Stimulated activated naive CD4-positive, alpha-beta T cell (primary cell): ENCODE measurements at regions not wholly inside any gene's neighbourhood (a gene's known extent, or its start where the extent isn't known, plus 50 kb on each side); places are given as distances from the start of the nearest gene placed in this dataset.

ENCODE experiments used
- DNase-seq, 6 experiments: peaks; one replicate each; lab custom pipeline; 2025; lab: John Stamatoyannopoulos, UW

- no peak for DNase-seq
Observed at GRCh38 chr10:108424656-108425055, 1260.2 kb upstream of the SORCS1 start.

- DNase-seq = no peak
Observed at GRCh38 chr10:108422286-108422685, 1257.8 kb upstream of the SORCS1 start.

- DNase-seq = no peak
Observed at GRCh38 chr10:108421266-108421665, 1256.8 kb upstream of the SORCS1 start.

- DNase-seq = no peak
Observed at GRCh38 chr10:108413954-108414353, 1249.4 kb upstream of the SORCS1 start.

GRCh38 chr10:108412323-108412722, 1247.8 kb upstream of the SORCS1 start:
- no peak for DNase-seq

- no peak for DNase-seq
Observed at GRCh38 chr10:108411894-108412293, 1247.4 kb upstream of the SORCS1 start.

- DNase-seq = no peak
Observed at GRCh38 chr10:108411206-108411605, 1246.7 kb upstream of the SORCS1 start.

GRCh38 chr10:108410236-108410635, 1245.7 kb upstream of the SORCS1 start:
- no peak for DNase-seq

- no peak for DNase-seq
Observed at GRCh38 chr10:108409306-108409705, 1244.8 kb upstream of the SORCS1 start.

GRCh38 chr10:108404155-108404554, 1239.6 kb upstream of the SORCS1 start:
- no peak for DNase-seq

GRCh38 chr10:108399465-108399864, 1235.0 kb upstream of the SORCS1 start:
- no peak for DNase-seq

GRCh38 chr10:108393089-108393488, 1228.6 kb upstream of the SORCS1 start:
- DNase-seq = no peak

- no peak for DNase-seq
Observed at GRCh38 chr10:108392286-108392685, 1227.8 kb upstream of the SORCS1 start.

- DNase-seq = no peak
Observed at GRCh38 chr10:108388706-108389105, 1224.2 kb upstream of the SORCS1 start.

- DNase-seq = no peak
Observed at GRCh38 chr10:108385963-108386362, 1221.5 kb upstream of the SORCS1 start.

GRCh38 chr10:108384378-108384777, 1219.9 kb upstream of the SORCS1 start:
- no peak for DNase-seq

- DNase-seq = no peak
Observed at GRCh38 chr10:108378779-108379178, 1214.3 kb upstream of the SORCS1 start.

GRCh38 chr10:108375691-108376090, 1211.2 kb upstream of the SORCS1 start:
- DNase-seq = no peak

GRCh38 chr10:108374991-108375390, 1210.5 kb upstream of the SORCS1 start:
- DNase-seq = no peak

- no peak for DNase-seq
Observed at GRCh38 chr10:108365541-108365940, 1201.0 kb upstream of the SORCS1 start.

- no peak for DNase-seq
Observed at GRCh38 chr10:108363576-108363975, 1199.1 kb upstream of the SORCS1 start.

- DNase-seq = no peak
Observed at GRCh38 chr10:108362961-108363360, 1198.5 kb upstream of the SORCS1 start.

GRCh38 chr10:108362296-108362695, 1197.8 kb upstream of the SORCS1 start:
- no peak for DNase-seq

GRCh38 chr10:108360187-108360586, 1195.7 kb upstream of the SORCS1 start:
- DNase-seq = no peak

GRCh38 chr10:108358912-108359311, 1194.4 kb upstream of the SORCS1 start:
- no peak for DNase-seq
